ENCODE measurements at regions not wholly inside any gene's neighbourhood (a gene's known extent, or its start where the extent isn't known, plus 50 kb on each side); places are given as distances from the start of the nearest gene placed in this dataset.

- Mint-ChIP-seq H3K27me3 (ENCODE audit: insufficient read depth, low read depth, poor library complexity) (peaks cover 10% of the 10 kb centered on the region), H3K4me3 (no peak overlapping the region), H3K27ac (no peak overlapping the region; the same call in 1 of the 2 replicates), H3K4me1 (peaks cover 14% of the 10 kb centered on the region), H3K36me3 (ENCODE audit: low read depth) (no peaks in the 10 kb centered on the region; the same call in 1 of the 3 replicates), H3K9me3 (peaks cover 6% of the 10 kb centered on the region; the same call in 2 of the 3 replicates)
- H3K9me2 ChIP-seq (ENCODE audit: insufficient read depth): no peaks in the 10 kb centered on the region
- no peak overlapping the region for H3K4me3 ChIP-seq
- H3F3A ChIP-seq (replicated peaks; ENCODE audit: low read depth): no peaks in the 10 kb centered on the region
- H3K36me3 ChIP-seq (ENCODE audit: insufficient read depth): no peaks in the 10 kb centered on the region
- no peak for ATAC-seq
- no peak overlapping the region for H3K4me2 ChIP-seq
- DNase-seq (ENCODE audit: low spot score): no peak
- no peaks in the 10 kb centered on the region for H3K79me2 ChIP-seq (replicated peaks; ENCODE audit: insufficient read depth)
- no peaks in the 10 kb centered on the region for H4K20me1 ChIP-seq (replicated peaks; ENCODE audit: insufficient read depth)
- H3K4me1 ChIP-seq (ENCODE audit: insufficient read depth): no peaks in the 10 kb centered on the region; the same call in 1 of the 2 replicates
- no peaks in the 10 kb centered on the region for H3K27me3 ChIP-seq (ENCODE audit: insufficient read depth)
- H3K27ac ChIP-seq (ENCODE audit: low read depth): no peak overlapping the region
- TF ChIP-seq ZNF114 (CRISPR knock-in tag; IDR thresholded peaks at IDR 0.05) (no peak), NANOG (IDR thresholded peaks at IDR 0.05; ENCODE audit: borderline replicate concordance) (no peak), POLR2AphosphoS5 (IDR thresholded peaks at IDR 0.05; ENCODE audit: low read depth) (no peak), CTCF (conservative IDR thresholded peaks at IDR 0.05; ENCODE audit: low read depth in 2 of 2) (no peak), STAT1 (IDR thresholded peaks at IDR 0.05; ENCODE audit: unreplicated experiment) (no peak), ZNF462 (CRISPR knock-in tag; IDR thresholded peaks at IDR 0.05) (no peak), ZNF331 (CRISPR knock-in tag; IDR thresholded peaks at IDR 0.05; ENCODE audit: low read depth) (no peak), ETS1 (IDR thresholded peaks at IDR 0.05) (no peak), EZH2phosphoT487 (IDR thresholded peaks at IDR 0.05; ENCODE audit: unreplicated experiment) (no peak), JUNB (IDR thresholded peaks at IDR 0.05; ENCODE audit: unreplicated experiment) (no peak), EZH2 (IDR thresholded peaks at IDR 0.05; ENCODE audit: low read depth, unreplicated experiment) (no peak), CREB1 (CRISPR knock-in tag; IDR thresholded peaks at IDR 0.05; ENCODE audit: low read depth) (no peak)
- TF ChIP-seq, protein P1, sequence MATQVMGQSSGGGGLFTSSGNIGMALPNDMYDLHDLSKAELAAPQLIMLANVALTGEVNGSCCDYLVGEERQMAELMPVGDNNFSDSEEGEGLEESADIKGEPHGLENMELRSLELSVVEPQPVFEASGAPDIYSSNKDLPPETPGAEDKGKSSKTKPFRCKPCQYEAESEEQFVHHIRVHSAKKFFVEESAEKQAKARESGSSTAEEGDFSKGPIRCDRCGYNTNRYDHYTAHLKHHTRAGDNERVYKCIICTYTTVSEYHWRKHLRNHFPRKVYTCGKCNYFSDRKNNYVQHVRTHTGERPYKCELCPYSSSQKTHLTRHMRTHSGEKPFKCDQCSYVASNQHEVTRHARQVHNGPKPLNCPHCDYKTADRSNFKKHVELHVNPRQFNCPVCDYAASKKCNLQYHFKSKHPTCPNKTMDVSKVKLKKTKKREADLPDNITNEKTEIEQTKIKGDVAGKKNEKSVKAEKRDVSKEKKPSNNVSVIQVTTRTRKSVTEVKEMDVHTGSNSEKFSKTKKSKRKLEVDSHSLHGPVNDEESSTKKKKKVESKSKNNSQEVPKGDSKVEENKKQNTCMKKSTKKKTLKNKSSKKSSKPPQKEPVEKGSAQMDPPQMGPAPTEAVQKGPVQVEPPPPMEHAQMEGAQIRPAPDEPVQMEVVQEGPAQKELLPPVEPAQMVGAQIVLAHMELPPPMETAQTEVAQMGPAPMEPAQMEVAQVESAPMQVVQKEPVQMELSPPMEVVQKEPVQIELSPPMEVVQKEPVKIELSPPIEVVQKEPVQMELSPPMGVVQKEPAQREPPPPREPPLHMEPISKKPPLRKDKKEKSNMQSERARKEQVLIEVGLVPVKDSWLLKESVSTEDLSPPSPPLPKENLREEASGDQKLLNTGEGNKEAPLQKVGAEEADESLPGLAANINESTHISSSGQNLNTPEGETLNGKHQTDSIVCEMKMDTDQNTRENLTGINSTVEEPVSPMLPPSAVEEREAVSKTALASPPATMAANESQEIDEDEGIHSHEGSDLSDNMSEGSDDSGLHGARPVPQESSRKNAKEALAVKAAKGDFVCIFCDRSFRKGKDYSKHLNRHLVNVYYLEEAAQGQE (IDR thresholded peaks at IDR 0.05; ENCODE audit: unreplicated experiment): no peak
- H2AFZ ChIP-seq: peak overlapping the region; percentile 59; the same call in 1 of the 2 replicates
Observed at GRCh38 chr16:54373534-54374520, 87.2 kb upstream of the IRX3 start.
